ENCODE measurements at regions not wholly inside any gene's neighbourhood (a gene's known extent, or its start where the extent isn't known, plus 50 kb on each side); places are given as distances from the start of the nearest gene placed in this dataset.

GRCh38 chr4:147423229-147423628 lies 57.7 kb upstream of the EDNRA start:
- no peak for DNase-seq (ENCODE audit: low read depth)

- DNase-seq (ENCODE audit: low read depth): peak; percentile 64
Observed at GRCh38 chr4:147425019-147425418, 55.9 kb upstream of the EDNRA start.

- DNase-seq (ENCODE audit: low read depth): no peak
Observed at GRCh38 chr4:147428583-147428982, 52.3 kb upstream of the EDNRA start.

GRCh38 chr4:147430111-147430510 lies 50.8 kb upstream of the EDNRA start:
- no peak for DNase-seq (ENCODE audit: low read depth)

Data from RPMI7951 (cell line).